ENCODE measurements at regions not wholly inside any gene's neighbourhood (a gene's known extent, or its start where the extent isn't known, plus 50 kb on each side); places are given as distances from the start of the nearest gene placed in this dataset.

DNA sequence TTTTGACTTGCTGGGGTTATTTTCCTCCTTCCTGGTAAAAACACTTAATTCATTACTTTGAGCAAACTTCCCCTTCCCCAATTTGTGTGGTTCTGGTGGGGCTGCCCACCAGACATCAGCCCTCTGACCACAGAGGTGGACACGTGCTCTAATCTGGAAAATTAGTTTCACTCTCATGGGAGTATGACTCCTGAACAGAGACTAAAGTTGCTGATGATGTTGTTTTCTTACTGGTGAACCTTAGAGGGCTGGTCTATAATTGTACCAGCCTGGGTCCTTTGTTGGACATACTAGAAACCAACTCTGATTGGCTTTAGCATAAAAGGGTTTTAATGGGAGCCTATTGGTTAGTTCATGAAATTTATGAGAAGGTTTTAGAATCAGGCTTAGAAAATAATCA is 54.1 kb upstream of the ACYP2 start:
- no peak for TF ChIP-seq SMAD3 (CRISPR knock-in tag; IDR thresholded peaks at IDR 0.05; ENCODE audit: borderline replicate concordance)
- TF ChIP-seq TEAD4 (CRISPR knock-in tag; IDR thresholded peaks at IDR 0.05): no peak
- TF ChIP-seq, protein P1, sequence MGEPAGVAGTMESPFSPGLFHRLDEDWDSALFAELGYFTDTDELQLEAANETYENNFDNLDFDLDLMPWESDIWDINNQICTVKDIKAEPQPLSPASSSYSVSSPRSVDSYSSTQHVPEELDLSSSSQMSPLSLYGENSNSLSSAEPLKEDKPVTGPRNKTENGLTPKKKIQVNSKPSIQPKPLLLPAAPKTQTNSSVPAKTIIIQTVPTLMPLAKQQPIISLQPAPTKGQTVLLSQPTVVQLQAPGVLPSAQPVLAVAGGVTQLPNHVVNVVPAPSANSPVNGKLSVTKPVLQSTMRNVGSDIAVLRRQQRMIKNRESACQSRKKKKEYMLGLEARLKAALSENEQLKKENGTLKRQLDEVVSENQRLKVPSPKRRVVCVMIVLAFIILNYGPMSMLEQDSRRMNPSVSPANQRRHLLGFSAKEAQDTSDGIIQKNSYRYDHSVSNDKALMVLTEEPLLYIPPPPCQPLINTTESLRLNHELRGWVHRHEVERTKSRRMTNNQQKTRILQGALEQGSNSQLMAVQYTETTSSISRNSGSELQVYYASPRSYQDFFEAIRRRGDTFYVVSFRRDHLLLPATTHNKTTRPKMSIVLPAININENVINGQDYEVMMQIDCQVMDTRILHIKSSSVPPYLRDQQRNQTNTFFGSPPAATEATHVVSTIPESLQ (CRISPR knock-in tag; IDR thresholded peaks at IDR 0.05): no peak
- no peak for TF ChIP-seq OVOL2 (CRISPR knock-in tag; IDR thresholded peaks at IDR 0.05; ENCODE audit: borderline replicate concordance)
- TF ChIP-seq NR2C2 (CRISPR knock-in tag; IDR thresholded peaks at IDR 0.05): no peak
- no peak for TF ChIP-seq CREB1 (CRISPR knock-in tag; IDR thresholded peaks at IDR 0.05)
- TF ChIP-seq, protein P2, sequence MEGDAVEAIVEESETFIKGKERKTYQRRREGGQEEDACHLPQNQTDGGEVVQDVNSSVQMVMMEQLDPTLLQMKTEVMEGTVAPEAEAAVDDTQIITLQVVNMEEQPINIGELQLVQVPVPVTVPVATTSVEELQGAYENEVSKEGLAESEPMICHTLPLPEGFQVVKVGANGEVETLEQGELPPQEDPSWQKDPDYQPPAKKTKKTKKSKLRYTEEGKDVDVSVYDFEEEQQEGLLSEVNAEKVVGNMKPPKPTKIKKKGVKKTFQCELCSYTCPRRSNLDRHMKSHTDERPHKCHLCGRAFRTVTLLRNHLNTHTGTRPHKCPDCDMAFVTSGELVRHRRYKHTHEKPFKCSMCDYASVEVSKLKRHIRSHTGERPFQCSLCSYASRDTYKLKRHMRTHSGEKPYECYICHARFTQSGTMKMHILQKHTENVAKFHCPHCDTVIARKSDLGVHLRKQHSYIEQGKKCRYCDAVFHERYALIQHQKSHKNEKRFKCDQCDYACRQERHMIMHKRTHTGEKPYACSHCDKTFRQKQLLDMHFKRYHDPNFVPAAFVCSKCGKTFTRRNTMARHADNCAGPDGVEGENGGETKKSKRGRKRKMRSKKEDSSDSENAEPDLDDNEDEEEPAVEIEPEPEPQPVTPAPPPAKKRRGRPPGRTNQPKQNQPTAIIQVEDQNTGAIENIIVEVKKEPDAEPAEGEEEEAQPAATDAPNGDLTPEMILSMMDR (IDR thresholded peaks at IDR 0.05): no peak
- TF ChIP-seq, protein P3, sequence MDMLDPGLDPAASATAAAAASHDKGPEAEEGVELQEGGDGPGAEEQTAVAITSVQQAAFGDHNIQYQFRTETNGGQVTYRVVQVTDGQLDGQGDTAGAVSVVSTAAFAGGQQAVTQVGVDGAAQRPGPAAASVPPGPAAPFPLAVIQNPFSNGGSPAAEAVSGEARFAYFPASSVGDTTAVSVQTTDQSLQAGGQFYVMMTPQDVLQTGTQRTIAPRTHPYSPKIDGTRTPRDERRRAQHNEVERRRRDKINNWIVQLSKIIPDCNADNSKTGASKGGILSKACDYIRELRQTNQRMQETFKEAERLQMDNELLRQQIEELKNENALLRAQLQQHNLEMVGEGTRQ (CRISPR knock-in tag; IDR thresholded peaks at IDR 0.05): no peak
- TF ChIP-seq ZNF416 (CRISPR knock-in tag; IDR thresholded peaks at IDR 0.05): no peak
- TF ChIP-seq, protein P4, sequence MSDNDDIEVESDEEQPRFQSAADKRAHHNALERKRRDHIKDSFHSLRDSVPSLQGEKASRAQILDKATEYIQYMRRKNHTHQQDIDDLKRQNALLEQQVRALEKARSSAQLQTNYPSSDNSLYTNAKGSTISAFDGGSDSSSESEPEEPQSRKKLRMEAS (CRISPR knock-in tag; IDR thresholded peaks at IDR 0.05): no peak
- no peak for TF ChIP-seq ZNF138 (CRISPR knock-in tag; conservative IDR thresholded peaks at IDR 0.05)
